ENCODE measurements at regions not wholly inside any gene's neighbourhood (a gene's known extent, or its start where the extent isn't known, plus 50 kb on each side); places are given as distances from the start of the nearest gene placed in this dataset.

GRCh38 chr10:108378779-108379178 lies 1214.3 kb upstream of the SORCS1 start:
- CTCF ChIA-PET, result no interaction called here
- Mint-ChIP-seq H3K27me3 (no peaks in the 10 kb centered on the region), H3K9me3 (ENCODE audit: insufficient read depth) (no peaks in the 10 kb centered on the region), H3K27ac (no peak overlapping the region), H3K4me1 (no peaks in the 10 kb centered on the region), H3K4me3 (no peak overlapping the region)
- no peak for ATAC-seq (ENCODE audit: low read depth)
- H3K4me2 ChIP-seq (replicated peaks; ENCODE audit: low read depth, low read length, poor library complexity, severe bottlenecking), result no peak overlapping the region
- intact Hi-C loops (cut with micrococcal nuclease), result no loop called here
- no peaks in the 10 kb centered on the region for H3K36me3 ChIP-seq (replicated peaks in 1 of 2; ENCODE audit: control extremely low read depth in 1 of 2, control insufficient read depth in 1 of 2, extremely low read depth in 1 of 2, insufficient read depth in 2 of 2, low read length in 1 of 2)
- H3K27ac ChIP-seq (ENCODE audit: low read length in 2 of 2), result no peak overlapping the region
- no peak for DNase-seq
- no peak overlapping the region for H3K4me3 ChIP-seq (ENCODE audit: control extremely low read depth in 1 of 5, extremely low read depth in 1 of 5, insufficient read depth in 1 of 5, low read depth in 2 of 5, low read length in 4 of 5)
- H4K20me1 ChIP-seq (ENCODE audit: control insufficient read depth, insufficient read depth, low read length, poor library complexity, severe bottlenecking), result no peaks in the 10 kb centered on the region
- no peak overlapping the region for H2AFZ ChIP-seq (ENCODE audit: insufficient read depth, low read depth, low read length, poor library complexity, severe bottlenecking)
- H3K9me3 ChIP-seq (ENCODE audit: control extremely low read depth in 1 of 3, control insufficient read depth in 2 of 3, insufficient read depth in 1 of 3, low read length in 2 of 3), result peaks cover 0 to 1% (median 0%) of the 10 kb centered on the region in 3 donors
- H3K79me2 ChIP-seq (ENCODE audit: control insufficient read depth, insufficient read depth, low read length), result no peaks in the 10 kb centered on the region
- POLR2A ChIA-PET, result no interaction called here
- H3K27me3 ChIP-seq (replicated peaks in 1 of 4; ENCODE audit: control extremely low read depth in 1 of 4, control insufficient read depth in 3 of 4, insufficient read depth in 4 of 4, low read length in 3 of 4), result no peaks in the 10 kb centered on the region
- no peak for TF ChIP-seq EZH2 (IDR thresholded peaks at IDR 0.05; ENCODE audit: borderline replicate concordance, insufficient read depth, low read depth, low read length, poor library complexity, severe bottlenecking)
- TF ChIP-seq, protein P1, sequence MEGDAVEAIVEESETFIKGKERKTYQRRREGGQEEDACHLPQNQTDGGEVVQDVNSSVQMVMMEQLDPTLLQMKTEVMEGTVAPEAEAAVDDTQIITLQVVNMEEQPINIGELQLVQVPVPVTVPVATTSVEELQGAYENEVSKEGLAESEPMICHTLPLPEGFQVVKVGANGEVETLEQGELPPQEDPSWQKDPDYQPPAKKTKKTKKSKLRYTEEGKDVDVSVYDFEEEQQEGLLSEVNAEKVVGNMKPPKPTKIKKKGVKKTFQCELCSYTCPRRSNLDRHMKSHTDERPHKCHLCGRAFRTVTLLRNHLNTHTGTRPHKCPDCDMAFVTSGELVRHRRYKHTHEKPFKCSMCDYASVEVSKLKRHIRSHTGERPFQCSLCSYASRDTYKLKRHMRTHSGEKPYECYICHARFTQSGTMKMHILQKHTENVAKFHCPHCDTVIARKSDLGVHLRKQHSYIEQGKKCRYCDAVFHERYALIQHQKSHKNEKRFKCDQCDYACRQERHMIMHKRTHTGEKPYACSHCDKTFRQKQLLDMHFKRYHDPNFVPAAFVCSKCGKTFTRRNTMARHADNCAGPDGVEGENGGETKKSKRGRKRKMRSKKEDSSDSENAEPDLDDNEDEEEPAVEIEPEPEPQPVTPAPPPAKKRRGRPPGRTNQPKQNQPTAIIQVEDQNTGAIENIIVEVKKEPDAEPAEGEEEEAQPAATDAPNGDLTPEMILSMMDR (IDR thresholded peaks at IDR 0.05), result no peak
- H3K4me1 ChIP-seq (ENCODE audit: control insufficient read depth in 2 of 2, insufficient read depth in 2 of 2, low read length in 2 of 2), result no peaks in the 10 kb centered on the region
- H3K9ac ChIP-seq (ENCODE audit: low read length), result no peak overlapping the region

- Histone ChIP-seq H3K4me2 (replicated peaks; ENCODE audit: low read depth, low read length, poor library complexity, severe bottlenecking) (no peak overlapping the region), H3K27ac (ENCODE audit: low read length in 2 of 2) (no peak overlapping the region), H3K4me3 (ENCODE audit: control extremely low read depth in 1 of 5, extremely low read depth in 1 of 5, insufficient read depth in 1 of 5, low read depth in 2 of 5, low read length in 4 of 5) (no peak overlapping the region), H3K9ac (ENCODE audit: low read length) (no peak overlapping the region), H2AFZ (ENCODE audit: insufficient read depth, low read depth, low read length, poor library complexity, severe bottlenecking) (no peak overlapping the region), H3K79me2 (ENCODE audit: control insufficient read depth, insufficient read depth, low read length) (no peaks in the 10 kb centered on the region), H3K4me1 (ENCODE audit: control insufficient read depth in 2 of 2, insufficient read depth in 2 of 2, low read length in 2 of 2) (no peaks in the 10 kb centered on the region), H3K27me3 (replicated peaks in 1 of 4; ENCODE audit: control extremely low read depth in 1 of 4, control insufficient read depth in 3 of 4, insufficient read depth in 4 of 4, low read length in 3 of 4) (no peaks in the 10 kb centered on the region), H3K36me3 (replicated peaks in 1 of 2; ENCODE audit: control extremely low read depth in 1 of 2, control insufficient read depth in 1 of 2, extremely low read depth in 1 of 2, insufficient read depth in 2 of 2, low read length in 1 of 2) (no peaks in the 10 kb centered on the region), H3K9me3 (ENCODE audit: control extremely low read depth in 1 of 3, control insufficient read depth in 2 of 3, insufficient read depth in 1 of 3, low read length in 2 of 3) (peaks cover 0 to 1% (median 0%) of the 10 kb centered on the region in 3 donors), H4K20me1 (ENCODE audit: control insufficient read depth, insufficient read depth, low read length, poor library complexity, severe bottlenecking) (no peaks in the 10 kb centered on the region)
- intact Hi-C loops (cut with micrococcal nuclease), result no loop called here
- ChIA-PET POLR2A (no interaction called here), CTCF (no interaction called here)
- no peak overlapping the region for H3K27ac Mint-ChIP-seq
- TF ChIP-seq, protein P1 (IDR thresholded peaks at IDR 0.05), result no peak
- no peak for TF ChIP-seq EZH2 (IDR thresholded peaks at IDR 0.05; ENCODE audit: borderline replicate concordance, insufficient read depth, low read depth, low read length, poor library complexity, severe bottlenecking)
- H3K4me1 Mint-ChIP-seq, result no peaks in the 10 kb centered on the region
- H3K9me3 Mint-ChIP-seq (ENCODE audit: insufficient read depth), result peaks cover 4% of the 10 kb centered on the region
- H3K4me3 Mint-ChIP-seq, result no peak overlapping the region
- ATAC-seq (ENCODE audit: low read depth), result no peak
- DNase-seq, result no peak
- H3K27me3 Mint-ChIP-seq, result no peaks in the 10 kb centered on the region
These were observed 1211.2 kb upstream of the SORCS1 start for GRCh38 chr10:108375691-108376090.

Data from B cell (primary cell).